ENCODE measurements at regions not wholly inside any gene's neighbourhood (a gene's known extent, or its start where the extent isn't known, plus 50 kb on each side); places are given as distances from the start of the nearest gene placed in this dataset.

DNA sequence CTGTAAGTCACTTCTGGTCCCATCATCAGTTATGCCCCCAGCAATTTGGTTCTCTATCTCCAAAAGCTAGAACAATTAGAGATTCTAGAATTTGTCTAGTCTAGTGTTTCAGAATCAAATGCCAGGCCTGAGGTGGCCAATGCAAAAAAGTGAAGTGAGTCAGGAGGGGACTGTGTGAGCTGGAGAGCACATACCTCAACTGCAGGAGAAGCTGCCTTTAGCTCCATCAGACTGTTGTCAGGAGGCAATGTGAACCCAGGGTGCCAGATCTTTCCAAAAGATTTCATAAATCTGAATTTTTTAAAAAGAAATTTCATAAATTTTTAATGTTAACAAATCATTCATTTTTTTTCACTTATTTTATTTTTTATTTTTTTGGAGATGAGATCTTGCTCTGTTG lies 80.7 kb upstream of the EOMES start:
- TF ChIP-seq POLR2AphosphoS5 (IDR thresholded peaks at IDR 0.05; ENCODE audit: low read depth, low read length) (no peak), POLR2A (IDR thresholded peaks at IDR 0.05; ENCODE audit: borderline replicate concordance, extremely low read depth, insufficient read depth, insufficient read length) (no peak)
